IMR-90 (cell line): ENCODE measurements at regions not wholly inside any gene's neighbourhood (a gene's known extent, or its start where the extent isn't known, plus 50 kb on each side); places are given as distances from the start of the nearest gene placed in this dataset.

Experiments
- ATAC-seq: fragments of 200-7000 bp; cut with Tn5 transposase; 2 replicates; pipeline ENCODE4 v1.9.1; 2020; ENCODE audit warnings: low read depth, mild to moderate bottlenecking, moderate library complexity
- BruUV-seq: library from RNA; stranded (reverse); fragments of 400-500 nt; replicated peaks from 2 replicates; lab custom pipeline; 2021; lab: Mats Ljungman, UMichigan
- CTCF ChIA-PET: fragments of 300-600 bp; formaldehyde crosslinking; extraction: SDS; loops from one replicate; lab custom pipeline; 2021; ENCODE audit warnings: antibody characterized with exemption; lab: Yijun Ruan, JAX
- POLR2A ChIA-PET: fragments of 300-600 bp; sonication (Branson Sonifier 250); formaldehyde crosslinking; loops from one replicate; lab custom pipeline; 2022; ENCODE audit warnings: antibody characterized with exemption; ENCODE audit not compliant: unreplicated experiment; lab: Charles Lee
- DNase-seq: peaks from one replicate; pipeline ENCODE4 v3.0.0; 2013
- H2AFZ ChIP-seq: replicated peaks from 2 replicates; pipeline ENCODE3; 2013; ENCODE audit warnings: low read length, mild to moderate bottlenecking; ENCODE audit not compliant: poor library complexity
- H2AK5ac ChIP-seq: 2 replicates; pipeline ENCODE4 v1.6.1; 2013; ENCODE audit warnings: low read depth, low read length, inconsistent platforms
- H2AK9ac ChIP-seq: replicated peaks from 2 replicates; pipeline ENCODE3; 2013; ENCODE audit warnings: mild to moderate bottlenecking, low read depth, low read length, moderate library complexity; ENCODE audit not compliant: poor library complexity
- H2BK120ac ChIP-seq: 2 replicates; pipeline ENCODE4 v1.6.1; 2013; ENCODE audit warnings: low read depth, low read length, inconsistent platforms
- H2BK15ac ChIP-seq: 3 replicates; pipeline ENCODE4 v1.6.1; 2013; ENCODE audit warnings: low read depth, low read length, inconsistent platforms
- H2BK20ac ChIP-seq: 2 replicates; pipeline ENCODE4 v1.6.1; 2013; ENCODE audit warnings: low read depth, mild to moderate bottlenecking, inconsistent platforms, low read length, moderate library complexity
- H2BK5ac ChIP-seq: 2 replicates; pipeline ENCODE4 v1.6.1; 2013; ENCODE audit warnings: mild to moderate bottlenecking, low read depth, low read length, inconsistent platforms; ENCODE audit not compliant: poor library complexity, severe bottlenecking
- H3K14ac ChIP-seq: replicated peaks from 2 replicates; pipeline ENCODE4 v1.6.1; 2013; ENCODE audit warnings: low read depth, low read length, inconsistent platforms
- H3K18ac ChIP-seq: 2 replicates; pipeline ENCODE4 v1.6.1; 2013; ENCODE audit warnings: low read depth, low read length, control low read depth
- H3K23ac ChIP-seq: 2 replicates; pipeline ENCODE4 v1.6.1; 2013; ENCODE audit warnings: low read depth, low read length, inconsistent platforms
- H3K27ac ChIP-seq: 2 replicates; pipeline ENCODE4 v1.5.1; 2013; ENCODE audit warnings: mild to moderate bottlenecking, control low read depth, low read length; ENCODE audit not compliant: insufficient read depth
- H3K27me3 ChIP-seq: 2 replicates; pipeline ENCODE4 v1.6.1; 2013; ENCODE audit warnings: low read length; ENCODE audit not compliant: control insufficient read depth, insufficient read depth
- H3K36me3 ChIP-seq: 2 replicates; pipeline ENCODE4 v1.6.1; 2013; ENCODE audit warnings: low read length, mixed read lengths; ENCODE audit not compliant: control insufficient read depth, insufficient read depth
- H3K4ac ChIP-seq: 2 replicates; pipeline ENCODE4 v1.6.1; 2013; ENCODE audit warnings: low read depth, low read length, inconsistent platforms
- H3K4me1 ChIP-seq: 2 replicates; pipeline ENCODE4 v1.6.1; 2013; ENCODE audit warnings: low read length, mixed read lengths; ENCODE audit not compliant: control insufficient read depth, insufficient read depth
- H3K4me2 ChIP-seq: 2 replicates; pipeline ENCODE4 v1.6.1; 2013; ENCODE audit warnings: low read depth, mild to moderate bottlenecking, control low read depth, low read length, moderate library complexity
- H3K4me3 ChIP-seq: 2 replicates; pipeline ENCODE4 v1.5.1; 2013; ENCODE audit warnings: low read depth, mild to moderate bottlenecking, control low read depth, low read length, moderate library complexity; ENCODE audit not compliant: insufficient read depth
- H3K56ac ChIP-seq: 2 replicates; pipeline ENCODE4 v1.6.1; 2013; ENCODE audit warnings: low read length, inconsistent platforms; ENCODE audit not compliant: insufficient read depth; ENCODE audit errors: extremely low read depth
- H3K79me1 ChIP-seq, 2 experiments: 2 replicates each; pipeline ENCODE4 v1.6.1; 2013; ENCODE audit warnings: low read length in 2 of 2, inconsistent platforms in 1 of 2, low read depth in 1 of 2
- H3K9ac ChIP-seq: 2 replicates; pipeline ENCODE4 v1.6.1; 2013; ENCODE audit warnings: low read depth, low read length, control low read depth
- H3K9me1 ChIP-seq: 2 replicates; pipeline ENCODE4 v1.6.1; 2013; ENCODE audit warnings: low read length, inconsistent platforms; ENCODE audit not compliant: insufficient read depth
- H3K9me3 ChIP-seq: 2 replicates; pipeline ENCODE4 v1.6.1; 2013; ENCODE audit warnings: low read length; ENCODE audit not compliant: control insufficient read depth, insufficient read depth
- H4K20me1 ChIP-seq: 2 replicates; pipeline ENCODE4 v1.6.1; 2013; ENCODE audit warnings: low read length, inconsistent platforms; ENCODE audit not compliant: insufficient read depth
- H4K5ac ChIP-seq: 2 replicates; pipeline ENCODE4 v1.6.1; 2013; ENCODE audit warnings: mild to moderate bottlenecking, low read depth, low read length, control low read depth
- H4K8ac ChIP-seq, 2 experiments: 2 replicates each; pipeline ENCODE4 v1.6.1; 2013; ENCODE audit warnings: low read depth in 2 of 2, low read length in 2 of 2, control low read depth in 1 of 2, inconsistent platforms in 1 of 2
- H4K91ac ChIP-seq: 2 replicates; pipeline ENCODE4 v1.6.1; 2013; ENCODE audit warnings: low read depth, low read length, inconsistent platforms; ENCODE audit not compliant: insufficient read depth
- CHD1 ChIP-seq: IDR thresholded peaks from 2 replicates; pipeline ENCODE4 v1.6.1; 2012; ENCODE audit warnings: low read depth, low read length, improper control_type of control experiment
- NFE2L2 ChIP-seq: fragments of 150-350 bp; IDR thresholded peaks from 2 replicates; pipeline ENCODE4 v1.6.1; 2016; ENCODE audit warnings: low read depth, mild to moderate bottlenecking, low read length
- POLR2A ChIP-seq: IDR thresholded peaks from 2 replicates; pipeline ENCODE4 v1.6.1; 2012; ENCODE audit warnings: mild to moderate bottlenecking, low read depth, low read length
- RAD21 ChIP-seq: IDR thresholded peaks from 2 replicates; pipeline ENCODE4 v1.6.1; 2012; ENCODE audit warnings: low read length, improper control_type of control experiment
- SMC3 ChIP-seq: fragments of 150-350 bp; IDR thresholded peaks from 2 replicates; pipeline ENCODE4 v1.6.1; 2016; ENCODE audit warnings: low read depth, mild to moderate bottlenecking, antibody characterized with exemption, low read length, moderate library complexity
- dilution Hi-C: fragments of 300-500 bp; cut with HindIII; formaldehyde crosslinking; loops from one replicate; pipeline ENCODE4 v1.14.3; 2018; ENCODE audit warnings: low sequenced_read_pairs; ENCODE audit not compliant: unreplicated experiment
- in situ Hi-C: fragments of 300-500 bp; cut with MboI; formaldehyde crosslinking; loops from 3 replicates; pipeline ENCODE4 v1.14.3; 2019; ENCODE audit warnings: low sequenced_read_pairs, inconsistent platforms, mixed read lengths
- intact Hi-C: fragments of 100-400 bp; cut with micrococcal nuclease; formaldehyde crosslinking; loops from 2 replicates; pipeline ENCODE4 v1.10.0; 2022
- TF ChIP-seq, protein P1 (sequence below): conservative IDR thresholded peaks from 2 replicates; pipeline ENCODE4 v1.5.1; 2012; ENCODE audit warnings: mild to moderate bottlenecking, low read depth, low read length, improper control_type of control experiment

DNA sequence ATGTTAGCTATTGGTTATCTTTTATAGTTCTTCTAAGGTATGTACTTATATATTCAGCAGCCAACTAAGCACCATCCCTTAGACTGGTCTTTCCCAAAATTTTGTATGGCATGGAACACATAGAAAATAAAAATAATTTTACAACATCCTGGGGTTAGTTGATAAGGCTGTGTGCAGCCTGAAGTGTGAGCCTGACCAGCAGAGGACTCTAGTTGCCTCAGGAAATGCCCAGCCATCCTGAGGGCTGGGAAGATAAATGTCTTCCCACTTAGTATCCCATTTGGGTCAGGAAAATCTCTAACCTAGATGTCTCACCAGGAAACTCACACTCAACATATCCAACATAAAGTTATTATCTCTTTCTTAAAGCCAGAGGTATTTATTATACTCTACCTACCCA is 251.4 kb upstream of the POF1B start:
- in situ Hi-C loops, result no loop called here
- H2AK5ac ChIP-seq, result no peak overlapping the region
- no peaks in the 10 kb centered on the region for H3K36me3 ChIP-seq
- ATAC-seq (no peak), DNase-seq (no peak)
- H3K4ac ChIP-seq, result no peak overlapping the region
- no peaks in the 10 kb centered on the region for H4K20me1 ChIP-seq
- H3K18ac ChIP-seq, result no peak overlapping the region
- intact Hi-C loops, result no loop called here
- no TSS peak for BruUV-seq
- TF ChIP-seq POLR2A (no peak), SMC3 (no peak), CHD1 (no peak), NFE2L2 (no peak), RAD21 (no peak)
- TF ChIP-seq, protein P1, sequence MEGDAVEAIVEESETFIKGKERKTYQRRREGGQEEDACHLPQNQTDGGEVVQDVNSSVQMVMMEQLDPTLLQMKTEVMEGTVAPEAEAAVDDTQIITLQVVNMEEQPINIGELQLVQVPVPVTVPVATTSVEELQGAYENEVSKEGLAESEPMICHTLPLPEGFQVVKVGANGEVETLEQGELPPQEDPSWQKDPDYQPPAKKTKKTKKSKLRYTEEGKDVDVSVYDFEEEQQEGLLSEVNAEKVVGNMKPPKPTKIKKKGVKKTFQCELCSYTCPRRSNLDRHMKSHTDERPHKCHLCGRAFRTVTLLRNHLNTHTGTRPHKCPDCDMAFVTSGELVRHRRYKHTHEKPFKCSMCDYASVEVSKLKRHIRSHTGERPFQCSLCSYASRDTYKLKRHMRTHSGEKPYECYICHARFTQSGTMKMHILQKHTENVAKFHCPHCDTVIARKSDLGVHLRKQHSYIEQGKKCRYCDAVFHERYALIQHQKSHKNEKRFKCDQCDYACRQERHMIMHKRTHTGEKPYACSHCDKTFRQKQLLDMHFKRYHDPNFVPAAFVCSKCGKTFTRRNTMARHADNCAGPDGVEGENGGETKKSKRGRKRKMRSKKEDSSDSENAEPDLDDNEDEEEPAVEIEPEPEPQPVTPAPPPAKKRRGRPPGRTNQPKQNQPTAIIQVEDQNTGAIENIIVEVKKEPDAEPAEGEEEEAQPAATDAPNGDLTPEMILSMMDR, result no peak
- H2AK9ac ChIP-seq, result no peak overlapping the region
- H2BK15ac ChIP-seq, result no peak overlapping the region
- no peak overlapping the region for H3K4me3 ChIP-seq
- H3K79me1 ChIP-seq, result no peaks in the 10 kb centered on the region
- no peak overlapping the region for H2BK120ac ChIP-seq
- ChIA-PET POLR2A (no interaction called here), CTCF (no interaction called here)
- H2AFZ ChIP-seq, result no peak overlapping the region
- H3K4me1 ChIP-seq, result no peaks in the 10 kb centered on the region
- dilution Hi-C loops, result no loop called here
- no peak overlapping the region for H2BK20ac ChIP-seq
- H3K23ac ChIP-seq, result no peak overlapping the region
- H3K9ac ChIP-seq, result no peak overlapping the region
- H3K27ac ChIP-seq, result no peak overlapping the region
- no peak overlapping the region for H3K4me2 ChIP-seq
- no peak overlapping the region for H4K91ac ChIP-seq
- no peak overlapping the region for H2BK5ac ChIP-seq
- H4K8ac ChIP-seq, result no peak overlapping the region
- no peaks in the 10 kb centered on the region; the same call in 1 of the 2 replicates for H3K9me3 ChIP-seq
- H3K27me3 ChIP-seq, result no peaks in the 10 kb centered on the region
- no peak overlapping the region for H4K5ac ChIP-seq
- no peak overlapping the region for H3K56ac ChIP-seq
- H3K9me1 ChIP-seq, result no peaks in the 10 kb centered on the region
- H3K14ac ChIP-seq, result no peak overlapping the region
